ENCODE measurements at regions not wholly inside any gene's neighbourhood (a gene's known extent, or its start where the extent isn't known, plus 50 kb on each side); places are given as distances from the start of the nearest gene placed in this dataset.

- no peak for DNase-seq (ENCODE audit: low read depth in 2 of 2)
These were observed 264.2 kb upstream of the ZFHX3 start for GRCh38 chr16:73311857-73312723.

DNA sequence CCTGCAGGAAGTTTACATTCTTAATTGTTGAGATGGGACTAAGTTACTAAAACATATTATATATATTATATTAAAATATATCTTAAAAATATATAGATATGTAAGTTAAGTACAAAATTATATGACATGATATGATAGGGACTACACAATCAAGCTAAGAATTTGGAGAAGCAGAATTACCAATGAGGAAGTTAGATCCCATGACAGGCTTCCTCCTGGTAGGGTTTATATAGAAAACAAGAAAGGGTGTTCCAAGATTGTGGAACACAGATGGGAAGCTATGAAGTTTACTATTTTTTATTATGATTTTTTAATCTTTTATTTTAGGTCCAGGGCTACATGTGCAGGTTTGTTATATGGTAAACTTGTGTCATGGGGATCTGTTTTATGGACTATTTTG, 260.8 kb upstream of the ZFHX3 start:
- DNase-seq (ENCODE audit: low read depth in 2 of 2) = no peak

DNA sequence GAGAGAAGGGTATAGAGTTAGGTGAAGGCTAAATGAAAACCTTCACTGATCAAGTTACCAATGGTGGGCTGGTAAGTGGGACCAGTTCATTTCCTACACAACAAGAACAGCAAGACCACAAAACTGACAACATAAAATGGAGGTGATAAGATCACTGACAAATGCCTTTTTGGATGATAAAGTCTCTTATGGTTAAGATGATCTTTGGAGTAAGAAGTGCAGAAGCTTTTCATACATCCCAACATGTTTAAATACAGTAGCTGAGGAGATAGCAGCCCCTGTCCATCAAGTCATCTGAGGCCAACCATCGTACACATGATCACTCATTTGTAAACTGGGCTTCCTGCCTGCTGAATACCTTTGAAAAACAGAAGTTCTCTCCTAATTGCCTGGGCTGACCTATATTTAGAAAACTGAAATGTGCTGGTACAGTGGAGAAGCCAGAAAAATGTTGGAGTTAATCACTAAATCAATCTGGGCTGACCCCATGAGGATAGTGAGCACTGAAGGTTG, 259.0 kb upstream of the ZFHX3 start:
- no peak for DNase-seq (ENCODE audit: low read depth in 2 of 2)

GRCh38 chr16:73304008-73304774, 256.3 kb upstream of the ZFHX3 start:
- DNase-seq (ENCODE audit: low read depth in 2 of 2) = no peak

- no peak for DNase-seq (ENCODE audit: low read depth in 2 of 2)
These were observed 255.0 kb upstream of the ZFHX3 start for GRCh38 chr16:73302942-73303341.

- DNase-seq (ENCODE audit: low read depth in 2 of 2) = no peak
These were observed 254.1 kb upstream of the ZFHX3 start for GRCh38 chr16:73301984-73302383.

- no peak for DNase-seq (ENCODE audit: low read depth in 2 of 2)
These were observed 251.4 kb upstream of the ZFHX3 start for GRCh38 chr16:73299346-73299745.

GRCh38 chr16:73298562-73298961, 250.6 kb upstream of the ZFHX3 start:
- no peak for DNase-seq (ENCODE audit: low read depth in 2 of 2)

DNA sequence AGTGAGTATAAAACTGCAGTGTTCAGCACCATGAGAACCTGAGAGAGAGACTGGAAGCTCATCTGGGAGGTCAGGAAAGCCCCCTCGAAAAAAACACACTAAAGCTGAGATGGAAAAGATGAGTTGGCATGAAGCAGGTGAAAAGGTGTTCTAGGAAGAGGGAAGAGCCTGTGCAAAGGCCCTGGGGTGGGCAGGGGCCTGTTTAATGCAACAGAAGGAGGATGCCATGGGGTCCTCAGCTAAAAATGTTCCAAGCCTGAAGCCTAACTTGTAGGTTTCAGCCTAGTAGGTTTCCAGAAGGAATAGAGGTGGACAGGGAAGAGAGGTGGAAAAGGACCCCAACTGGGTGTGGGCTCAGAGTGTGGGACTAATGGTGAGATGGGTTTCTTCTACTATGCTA, 242.3 kb upstream of the ZFHX3 start:
- DNase-seq (ENCODE audit: low read depth in 2 of 2) = no peak

DNA sequence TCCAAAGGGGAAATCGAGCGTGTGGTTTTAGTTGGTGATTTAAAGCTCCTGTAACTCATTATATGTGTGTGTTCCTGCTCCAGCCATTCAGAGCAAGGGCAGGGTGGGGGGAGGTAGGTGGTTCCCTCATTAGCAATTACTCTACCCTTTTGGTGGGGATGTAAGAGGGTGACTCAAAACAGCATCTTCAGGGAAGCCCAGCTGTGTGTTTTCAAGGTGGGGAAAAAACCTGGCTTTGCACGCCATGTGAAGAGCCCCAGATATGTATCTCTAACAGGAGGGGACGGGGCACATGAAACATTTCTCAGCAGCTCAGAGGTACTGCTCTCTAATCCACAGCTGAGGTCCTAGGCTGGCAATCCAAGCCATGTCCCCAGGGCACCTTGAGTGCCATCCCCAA, 241.3 kb upstream of the ZFHX3 start:
- no peak for DNase-seq (ENCODE audit: low read depth in 2 of 2)

- DNase-seq (ENCODE audit: low read depth in 2 of 2) = no peak
These were observed 240.6 kb upstream of the ZFHX3 start for GRCh38 chr16:73288520-73288919.

- no peak for DNase-seq (ENCODE audit: low read depth in 2 of 2)
These were observed 240.0 kb upstream of the ZFHX3 start for GRCh38 chr16:73287859-73288405.

DNA sequence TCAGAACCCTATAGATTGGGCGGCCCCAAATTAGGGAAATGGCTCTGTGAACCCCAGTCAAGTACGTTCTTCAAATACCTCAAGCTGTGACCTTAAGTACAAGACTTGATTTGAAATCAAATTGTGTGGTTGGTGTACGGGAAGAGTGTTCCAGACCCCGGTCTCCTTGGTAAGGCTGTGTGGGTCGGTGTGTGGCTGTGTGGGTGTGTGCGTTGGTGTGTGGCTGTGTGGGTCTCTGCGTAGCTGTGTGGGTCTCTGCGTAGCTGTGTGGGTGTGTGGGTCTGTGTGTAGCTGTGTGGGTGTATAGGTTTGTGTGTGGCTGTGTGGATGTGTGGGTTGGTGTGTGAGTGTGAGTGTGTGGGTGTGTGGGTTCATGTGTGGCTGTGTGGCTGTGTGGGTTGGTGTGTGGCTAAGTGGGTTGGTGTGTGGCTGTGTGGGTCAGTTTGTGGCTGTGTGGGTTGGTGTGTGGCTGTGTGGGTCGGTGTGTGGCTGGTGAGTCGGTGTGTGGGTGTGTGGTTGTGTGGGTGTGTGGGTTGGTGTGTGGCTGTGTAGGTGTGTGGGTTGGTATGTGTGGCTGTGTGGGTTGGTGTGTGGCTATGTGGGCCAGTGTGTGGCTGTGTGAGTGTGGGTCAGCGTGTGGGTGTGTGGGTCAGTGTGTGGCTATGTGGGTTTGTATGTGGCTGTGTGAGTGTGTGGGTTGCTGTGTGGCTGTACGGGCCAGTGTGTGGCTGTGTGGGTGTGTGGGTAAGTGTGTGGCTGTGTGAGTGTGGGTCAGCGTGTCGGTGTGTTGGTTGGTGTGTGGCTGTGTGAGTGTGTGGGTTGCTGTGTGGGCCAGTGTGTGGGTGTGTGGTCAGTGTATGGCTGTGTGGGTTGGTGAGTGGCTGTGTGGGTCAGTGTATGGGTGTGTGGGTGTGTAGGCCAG, 238.7 kb upstream of the ZFHX3 start:
- DNase-seq (ENCODE audit: low read depth in 2 of 2) = no peak

DNA sequence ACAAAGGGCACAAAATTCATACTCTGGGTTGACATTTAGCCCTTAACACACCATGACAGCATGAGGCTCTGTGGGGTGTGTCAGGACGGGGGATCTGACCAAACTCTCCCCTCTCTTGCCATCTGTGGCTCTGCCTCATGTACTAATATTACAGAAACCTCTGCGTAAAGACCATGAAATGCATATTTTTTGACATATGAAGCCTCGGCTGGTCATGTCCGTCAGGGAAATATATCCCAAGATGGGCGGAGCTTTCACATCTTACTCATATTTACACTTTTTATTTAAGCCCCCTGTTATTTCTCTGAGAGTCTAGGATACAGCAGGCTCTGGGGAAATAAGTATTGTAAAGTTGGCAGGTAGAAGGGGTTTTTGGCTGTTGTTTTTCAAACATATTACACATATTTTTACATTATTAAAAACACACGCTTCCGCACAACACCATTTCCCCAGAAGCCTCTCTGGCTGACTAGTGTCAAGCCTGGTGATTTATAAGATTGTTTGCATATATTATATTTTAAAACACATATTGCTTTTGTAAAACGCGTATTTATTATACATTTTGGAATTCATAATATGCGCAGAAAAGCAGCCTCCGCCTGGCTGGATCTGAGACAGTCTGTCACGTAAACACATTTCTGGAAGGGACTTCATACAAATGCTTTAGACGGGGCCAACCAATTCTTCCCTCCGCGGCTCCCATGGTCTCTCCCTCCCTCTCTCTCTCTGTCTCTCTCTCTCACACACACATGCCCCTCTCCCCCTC, 237.7 kb upstream of the ZFHX3 start:
- DNase-seq (ENCODE audit: low read depth in 2 of 2) = no peak

DNA sequence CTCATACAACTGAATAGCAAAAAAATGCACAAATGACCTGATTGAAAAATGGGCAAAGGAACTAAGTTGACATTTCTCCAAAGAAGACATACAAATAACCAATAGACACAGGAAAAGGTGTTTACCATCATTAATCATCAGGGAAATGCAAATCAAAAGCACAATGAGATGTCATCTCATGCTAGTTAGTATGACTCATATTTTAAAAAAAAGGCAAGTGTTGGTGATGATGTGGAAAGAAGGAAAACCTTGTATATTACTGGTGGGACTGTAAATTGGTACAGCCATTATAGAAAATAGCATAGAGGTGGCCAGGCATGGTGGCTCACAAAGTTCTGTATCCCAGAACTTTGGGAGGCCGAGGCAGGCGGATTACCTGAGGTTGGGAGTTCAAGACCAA, 232.5 kb upstream of the ZFHX3 start:
- DNase-seq (ENCODE audit: low read depth in 2 of 2) = no peak

GRCh38 chr16:73279451-73279850, 231.5 kb upstream of the ZFHX3 start:
- DNase-seq (ENCODE audit: low read depth in 2 of 2) = no peak

DNA sequence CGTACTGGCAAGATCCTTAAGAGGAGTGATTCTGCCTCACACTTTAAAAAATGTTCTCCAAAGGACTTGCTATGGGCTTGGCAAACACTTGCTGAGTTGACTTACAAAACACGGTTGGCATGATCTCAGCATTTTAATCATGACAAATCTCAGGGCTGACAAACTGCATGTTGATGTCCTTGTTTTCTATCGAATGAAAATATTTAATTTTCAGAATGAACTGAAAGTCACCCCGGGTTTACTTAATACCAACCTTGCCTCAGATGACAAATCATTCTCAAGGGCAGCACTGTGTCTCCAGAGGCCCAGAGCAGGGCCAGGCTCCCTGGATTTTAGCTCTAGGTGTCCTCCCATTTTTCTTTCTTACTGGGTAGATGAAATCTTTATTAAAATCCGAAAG, 229.1 kb upstream of the ZFHX3 start:
- no peak for DNase-seq (ENCODE audit: low read depth in 2 of 2)

- DNase-seq (ENCODE audit: low read depth in 2 of 2) = no peak
These were observed 227.5 kb upstream of the ZFHX3 start for GRCh38 chr16:73275448-73275847.

GRCh38 chr16:73275024-73275423, 227.1 kb upstream of the ZFHX3 start:
- no peak for DNase-seq (ENCODE audit: low read depth in 2 of 2)

DNA sequence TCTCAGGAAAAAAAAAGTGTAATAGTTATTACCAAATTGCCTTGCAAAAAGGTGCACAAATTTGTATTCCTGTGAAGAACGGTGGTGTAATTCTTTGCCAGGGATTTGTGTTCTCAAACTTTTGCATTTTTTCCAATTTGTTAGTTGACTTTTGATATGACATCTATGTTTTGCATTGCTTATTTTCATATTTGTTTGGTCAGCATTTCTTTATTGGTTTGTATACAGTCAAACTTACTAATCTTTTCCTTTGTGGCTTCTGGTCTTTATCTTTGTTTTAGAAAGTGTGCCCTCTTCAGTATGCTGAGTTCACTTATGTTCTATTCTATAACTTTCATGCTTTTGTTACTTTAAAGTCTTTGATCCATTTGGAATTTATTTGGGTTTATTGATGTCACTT, 226.2 kb upstream of the ZFHX3 start:
- DNase-seq (ENCODE audit: low read depth in 2 of 2) = no peak

Data from activated CD4-positive, alpha-beta T cell treated with anti-CD3 and anti-CD28 coated beads for 24 hours (primary cell).